NB4 (cell line): ENCODE measurements at regions not wholly inside any gene's neighbourhood (a gene's known extent, or its start where the extent isn't known, plus 50 kb on each side); places are given as distances from the start of the nearest gene placed in this dataset.

Experiments
- CTCF ChIP-seq: IDR thresholded peaks from one replicate; pipeline ENCODE4 v1.5.1; 2012; ENCODE audit warnings: low read depth, low read length
- MYC ChIP-seq: IDR thresholded peaks from 2 replicates; pipeline ENCODE4 v1.6.1; 2011; ENCODE audit warnings: low read depth, low read length
- POLR2A ChIP-seq: IDR thresholded peaks from 2 replicates; pipeline ENCODE4 v1.6.1; 2011; ENCODE audit warnings: mild to moderate bottlenecking; ENCODE audit not compliant: insufficient read length; ENCODE audit errors: extremely low read depth

- TF ChIP-seq CTCF: no peak
- TF ChIP-seq MYC: no peak
- TF ChIP-seq POLR2A: no peak
These were observed 425.9 kb upstream of the TGFBR2 start for GRCh38 chr3:30180310-30181177.
